HepG2 (cell line): ENCODE measurements at regions not wholly inside any gene's neighbourhood (a gene's known extent, or its start where the extent isn't known, plus 50 kb on each side); places are given as distances from the start of the nearest gene placed in this dataset.

ENCODE experiments used
- ATAC-seq: fragments of 200-7000 bp; cut with Tn5 transposase; 3 replicates; pipeline ENCODE4 v1.9.1; 2020; ENCODE audit warnings: mild to moderate bottlenecking, moderate library complexity
- BruUV-seq: library from RNA; stranded (reverse); fragments of 400-500 nt; replicated peaks from 2 replicates; lab custom pipeline; 2021; lab: Mats Ljungman, UMichigan
- CTCF ChIA-PET: fragments of 300-600 bp; formaldehyde crosslinking; extraction: SDS; loops from one replicate; lab custom pipeline; 2021; ENCODE audit warnings: low total read pairs, inconsistent platforms, low intra/inter-chr PET ratio; lab: Yijun Ruan, JAX
- POLR2A ChIA-PET: fragments of 350-600 bp; sonication (Branson Sonifier 250); formaldehyde crosslinking; loops from one replicate; lab custom pipeline; 2020; ENCODE audit warnings: antibody characterized with exemption, inconsistent platforms; lab: Yijun Ruan, JAX
- DNase-seq: peaks from one replicate; pipeline ENCODE4 v3.0.0-alpha.2; 2015; ENCODE audit warnings: low spot score
- FAIRE-seq: peaks from 3 replicates; lab custom pipeline; 2011; peaks lifted over from hg19 to GRCh38; lab: Jason Lieb, UNC
- H2AFZ ChIP-seq: one replicate; pipeline ENCODE4 v1.6.1; 2011; ENCODE audit warnings: low read length, inconsistent platforms
- H3K27ac ChIP-seq: fragments of 300-600 bp; 3 replicates; pipeline ENCODE4 v1.8.0; 2011; ENCODE audit warnings: mixed run types, mild to moderate bottlenecking, mixed read lengths, low read length, inconsistent platforms; ENCODE audit not compliant: insufficient read depth; ENCODE audit errors: extremely low read length
- H3K27me3 ChIP-seq, 2 experiments: fragments of 200-600 bp in 1 of 2; 2 replicates in 1 of 2; 3 replicates in 1 of 2; pipeline versions ENCODE4 v1.6.0 to v1.8.0; 2011; ENCODE audit warnings: low read length in 2 of 2, mild to moderate bottlenecking in 2 of 2, moderate library complexity in 2 of 2, inconsistent platforms in 1 of 2; ENCODE audit not compliant: insufficient read depth in 2 of 2, control insufficient read depth in 1 of 2
- H3K36me3 ChIP-seq, 2 experiments: fragments of 200-600 bp in 1 of 2; replicated peaks in 1 of 2; 2 replicates in 1 of 2; 3 replicates in 1 of 2; pipeline versions ENCODE4 v1.5.1 to v1.8.0; 2011; ENCODE audit warnings: low read length in 2 of 2, inconsistent platforms in 1 of 2; ENCODE audit not compliant: insufficient read depth in 2 of 2, control insufficient read depth in 1 of 2
- H3K4me1 ChIP-seq: 2 replicates; pipeline ENCODE4 v1.5.1; 2012; ENCODE audit warnings: low read length, inconsistent platforms; ENCODE audit not compliant: insufficient read depth
- H3K4me2 ChIP-seq: 2 replicates; pipeline ENCODE4 v1.6.0; 2011; ENCODE audit warnings: low read depth, low read length, inconsistent platforms
- H3K4me3 ChIP-seq, 3 experiments: fragments of 200-600 bp in 1 of 3; sonication (generic), shearing (Covaris generic) in 1 of 3; replicated peaks in 1 of 3; 2 replicates each; pipeline ENCODE4 v1.5.1; 2011 to 2016; ENCODE audit warnings: low read length in 3 of 3, inconsistent platforms in 2 of 3, low read depth in 2 of 3, mild to moderate bottlenecking in 2 of 3, control low read depth in 1 of 3, mixed read lengths in 1 of 3; ENCODE audit not compliant: insufficient read depth in 1 of 3
- H3K79me2 ChIP-seq: one replicate; pipeline ENCODE4 v1.6.1; 2011; ENCODE audit warnings: low read length, inconsistent platforms; ENCODE audit not compliant: insufficient read depth
- H3K9ac ChIP-seq: 2 replicates; pipeline ENCODE4 v1.6.0; 2011; ENCODE audit warnings: mild to moderate bottlenecking, low read depth, low read length, inconsistent platforms; ENCODE audit not compliant: insufficient read depth
- H3K9me3 ChIP-seq: 2 replicates; pipeline ENCODE4 v1.5.1; 2012; ENCODE audit warnings: mild to moderate bottlenecking, low read length
- H4K20me1 ChIP-seq: 2 replicates; pipeline ENCODE4 v1.6.0; 2011; ENCODE audit warnings: inconsistent platforms, mild to moderate bottlenecking, low read length, moderate library complexity; ENCODE audit not compliant: insufficient read depth
- ATF7 ChIP-seq, 2 experiments: fragments of 450-650 bp in 1 of 2; sonication (generic) in 1 of 2; formaldehyde crosslinking in 1 of 2; IDR thresholded peaks; 2 replicates each; pipeline versions ENCODE4 v1.4.0 to v1.6.1; 2016 to 2020; ENCODE audit warnings: antibody characterized with exemption in 1 of 2, mild to moderate bottlenecking in 1 of 2, missing genetic modification reagents in 1 of 2
- CBX5 ChIP-seq: sonication (generic); formaldehyde crosslinking; IDR thresholded peaks from 2 replicates; pipeline ENCODE4 v1.4.0; 2020; ENCODE audit warnings: missing genetic modification reagents, borderline replicate concordance
- HNRNPH1 ChIP-seq: fragments of 200-400 bp; formaldehyde crosslinking; optimal IDR thresholded peaks from 2 replicates; pipeline ENCODE3; 2017; ENCODE audit warnings: mild to moderate bottlenecking, low read depth, low read length
- HOXA5 ChIP-seq: sonication (generic); formaldehyde crosslinking; IDR thresholded peaks from 2 replicates; pipeline ENCODE4 v1.4.0; 2020; ENCODE audit warnings: missing genetic modification reagents
- NBN ChIP-seq: fragments of 450-650 bp; conservative IDR thresholded peaks from 2 replicates; pipeline ENCODE4 v1.6.1; 2017
- NR3C1 ChIP-seq: sonication (generic); formaldehyde crosslinking; IDR thresholded peaks from 2 replicates; pipeline ENCODE4 v1.4.0; 2020; ENCODE audit warnings: missing genetic modification reagents
- PITX1 ChIP-seq: sonication (generic); formaldehyde crosslinking; IDR thresholded peaks from 2 replicates; pipeline ENCODE4 v1.5.1; 2020; ENCODE audit warnings: mild to moderate bottlenecking, missing genetic modification reagents
- RAD21 ChIP-seq: fragments of 450-650 bp; formaldehyde crosslinking; IDR thresholded peaks from 2 replicates; pipeline ENCODE4 v1.5.0; 2020; ENCODE audit warnings: mild to moderate bottlenecking
- RFX5 ChIP-seq: IDR thresholded peaks from 2 replicates; pipeline ENCODE4 v1.6.1; 2011; ENCODE audit warnings: low read depth, low read length, improper control_type of control experiment
- TEAD2 ChIP-seq: sonication (generic); formaldehyde crosslinking; IDR thresholded peaks from 2 replicates; pipeline ENCODE4 v1.9.0; 2021; ENCODE audit warnings: missing genetic modification reagents
- ZBTB42 ChIP-seq: sonication (generic); formaldehyde crosslinking; IDR thresholded peaks from 2 replicates; pipeline ENCODE4 v1.5.0; 2020; ENCODE audit warnings: mild to moderate bottlenecking, missing genetic modification reagents
- ZFAT ChIP-seq: sonication (generic); formaldehyde crosslinking; conservative IDR thresholded peaks from 2 replicates; pipeline ENCODE4 v1.8.1; 2023; ENCODE audit warnings: missing genetic modification reagents, inconsistent platforms
- ZNF180 ChIP-seq: sonication (generic); formaldehyde crosslinking; IDR thresholded peaks from 2 replicates; pipeline ENCODE4 v1.4.0; 2020; ENCODE audit warnings: low read depth, missing genetic modification reagents, borderline replicate concordance
- ZNF44 ChIP-seq: sonication (generic); formaldehyde crosslinking; IDR thresholded peaks from 2 replicates; pipeline ENCODE4 v1.5.1; 2020; ENCODE audit warnings: mild to moderate bottlenecking, missing genetic modification reagents
- ZNF773 ChIP-seq: sonication (generic); formaldehyde crosslinking; IDR thresholded peaks from 2 replicates; pipeline ENCODE4 v1.4.0; 2020; ENCODE audit warnings: missing genetic modification reagents, borderline replicate concordance
- ZNF780A ChIP-seq: sonication (generic); formaldehyde crosslinking; IDR thresholded peaks from 2 replicates; pipeline ENCODE4 v1.8.0; 2022; ENCODE audit warnings: mild to moderate bottlenecking, missing genetic modification reagents, moderate library complexity
- in situ Hi-C: cut with HindIII; loops from 2 replicates; pipeline ENCODE4 v1.10.0; 2017; ENCODE audit warnings: low pct_unique_long_range_greater_than_20kb; ENCODE audit not compliant: extremely low pct_ligation_motif_present
- intact Hi-C: fragments of 100-400 bp; cut with micrococcal nuclease; formaldehyde crosslinking; loops from one replicate; pipeline ENCODE4 v1.10.0; 2022; ENCODE audit not compliant: unreplicated experiment
- TF ChIP-seq, protein P1 (sequence below): sonication (generic); IDR thresholded peaks from 2 replicates; pipeline ENCODE4 v1.6.1; 2016; ENCODE audit warnings: low read depth, borderline replicate concordance

DNA sequence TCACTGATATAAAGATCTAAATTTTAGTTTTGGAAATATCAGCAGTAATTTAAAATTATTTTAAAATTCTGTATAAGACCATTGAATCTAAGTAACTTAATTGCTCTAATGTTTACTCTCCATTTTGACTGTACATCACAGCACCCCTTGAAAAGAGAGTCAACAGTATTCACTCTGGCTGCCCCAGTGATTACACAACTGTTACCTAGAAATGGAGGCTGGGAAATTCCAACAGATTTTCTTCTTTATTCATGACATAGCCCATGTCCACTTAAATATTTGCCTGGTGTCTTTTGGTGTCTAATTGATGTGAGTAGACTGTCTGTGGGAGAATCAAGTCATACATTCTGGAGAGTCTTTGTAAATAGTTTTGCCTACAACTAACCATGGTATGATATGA, 301.8 kb upstream of the CDH6 start:
- no peaks in the 10 kb centered on the region for H3K4me1 ChIP-seq
- no peaks in the 10 kb centered on the region for H3K36me3 ChIP-seq
- H4K20me1 ChIP-seq = no peaks in the 10 kb centered on the region
- H3K27me3 ChIP-seq = no peaks in the 10 kb centered on the region
- DNase-seq = no peak
- in situ Hi-C loops (no loop called here), intact Hi-C loops (no loop called here)
- H3K79me2 ChIP-seq = no peaks in the 10 kb centered on the region
- H3K4me3 ChIP-seq = no peak overlapping the region
- BruUV-seq = no TSS peak
- CTCF ChIA-PET = no interaction called here
- no peak overlapping the region for H3K27ac ChIP-seq
- H3K9me3 ChIP-seq = no peaks in the 10 kb centered on the region
- no peak for FAIRE-seq
- no peak overlapping the region for H3K4me2 ChIP-seq
- POLR2A ChIA-PET = no interaction called here
- ATAC-seq = no peak
- H2AFZ ChIP-seq = no peak overlapping the region
- no peak overlapping the region for H3K9ac ChIP-seq
- TF ChIP-seq ATF7 (IDR thresholded peaks at IDR 0.05) (no peak), ATF7 (CRISPR knock-in tag; IDR thresholded peaks at IDR 0.05) (no peak), CBX5 (CRISPR knock-in tag) (no peak), ZBTB42 (no peak), ZNF180 (CRISPR knock-in tag) (no peak), ZNF773 (no peak), NR3C1 (CRISPR knock-in tag) (no peak), TEAD2 (CRISPR knock-in tag) (no peak), RFX5 (no peak), RAD21 (no peak), ZNF780A (CRISPR knock-in tag) (no peak), PITX1 (no peak), ZFAT (CRISPR knock-in tag) (no peak), ZNF44 (no peak), HOXA5 (CRISPR knock-in tag) (no peak), NBN (no peak), HNRNPH1 (no peak)
- TF ChIP-seq, protein P1, sequence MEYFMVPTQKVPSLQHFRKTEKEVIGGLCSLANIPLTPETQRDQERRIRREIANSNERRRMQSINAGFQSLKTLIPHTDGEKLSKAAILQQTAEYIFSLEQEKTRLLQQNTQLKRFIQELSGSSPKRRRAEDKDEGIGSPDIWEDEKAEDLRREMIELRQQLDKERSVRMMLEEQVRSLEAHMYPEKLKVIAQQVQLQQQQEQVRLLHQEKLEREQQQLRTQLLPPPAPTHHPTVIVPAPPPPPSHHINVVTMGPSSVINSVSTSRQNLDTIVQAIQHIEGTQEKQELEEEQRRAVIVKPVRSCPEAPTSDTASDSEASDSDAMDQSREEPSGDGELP = no peak
